ENCODE measurements at regions not wholly inside any gene's neighbourhood (a gene's known extent, or its start where the extent isn't known, plus 50 kb on each side); places are given as distances from the start of the nearest gene placed in this dataset.

DNA sequence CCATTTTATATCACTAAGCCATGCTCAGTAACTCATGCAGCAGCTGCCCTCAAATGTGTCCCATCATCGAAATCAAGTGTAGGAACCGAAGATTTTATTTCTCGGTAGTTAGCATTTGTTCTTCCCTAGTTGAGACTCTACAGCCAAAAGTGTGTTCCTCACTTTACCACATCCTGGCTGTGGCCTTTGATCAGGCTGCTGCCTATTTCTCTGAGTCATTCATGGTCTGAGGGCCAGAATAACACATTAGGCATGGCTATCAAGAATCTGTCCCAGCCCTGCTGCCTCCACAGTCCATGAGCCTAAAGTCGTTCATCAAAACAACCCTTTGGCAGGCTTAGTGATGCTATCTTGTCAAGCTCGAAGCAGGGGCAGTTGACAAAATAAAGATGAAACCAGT, 300.1 kb downstream of the TDRD15 start:
- TF ChIP-seq, protein P1, sequence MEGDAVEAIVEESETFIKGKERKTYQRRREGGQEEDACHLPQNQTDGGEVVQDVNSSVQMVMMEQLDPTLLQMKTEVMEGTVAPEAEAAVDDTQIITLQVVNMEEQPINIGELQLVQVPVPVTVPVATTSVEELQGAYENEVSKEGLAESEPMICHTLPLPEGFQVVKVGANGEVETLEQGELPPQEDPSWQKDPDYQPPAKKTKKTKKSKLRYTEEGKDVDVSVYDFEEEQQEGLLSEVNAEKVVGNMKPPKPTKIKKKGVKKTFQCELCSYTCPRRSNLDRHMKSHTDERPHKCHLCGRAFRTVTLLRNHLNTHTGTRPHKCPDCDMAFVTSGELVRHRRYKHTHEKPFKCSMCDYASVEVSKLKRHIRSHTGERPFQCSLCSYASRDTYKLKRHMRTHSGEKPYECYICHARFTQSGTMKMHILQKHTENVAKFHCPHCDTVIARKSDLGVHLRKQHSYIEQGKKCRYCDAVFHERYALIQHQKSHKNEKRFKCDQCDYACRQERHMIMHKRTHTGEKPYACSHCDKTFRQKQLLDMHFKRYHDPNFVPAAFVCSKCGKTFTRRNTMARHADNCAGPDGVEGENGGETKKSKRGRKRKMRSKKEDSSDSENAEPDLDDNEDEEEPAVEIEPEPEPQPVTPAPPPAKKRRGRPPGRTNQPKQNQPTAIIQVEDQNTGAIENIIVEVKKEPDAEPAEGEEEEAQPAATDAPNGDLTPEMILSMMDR (IDR thresholded peaks at IDR 0.05; ENCODE audit: low read depth, low read length) = no peak
- no peak for TF ChIP-seq EZH2phosphoT487 (IDR thresholded peaks at IDR 0.05; ENCODE audit: low read depth)
